Transverse colon (tissue), 4 donors: ENCODE measurements at regions not wholly inside any gene's neighbourhood (a gene's known extent, or its start where the extent isn't known, plus 50 kb on each side); places are given as distances from the start of the nearest gene placed in this dataset.

Source experiments
- CTCF ChIP-seq, 5 experiments: fragments of 200-600 bp in 3 of 5; fragments of 450-650 bp in 2 of 5; sonication (generic) in 3 of 5; IDR thresholded peaks; 1 replicate in 2 of 5; 2 replicates in 3 of 5; pipeline ENCODE4 v1.5.1; 2016 to 2017; ENCODE audit warnings: antibody characterized with exemption in 5 of 5, inconsistent platforms in 3 of 5, mild to moderate bottlenecking in 2 of 5, moderate library complexity in 1 of 5
- POLR2A ChIP-seq: fragments of 450-650 bp; IDR thresholded peaks from one replicate; pipeline ENCODE4 v1.6.1; 2016; ENCODE audit warnings: antibody characterized with exemption, mild to moderate bottlenecking, moderate library complexity
- POLR2AphosphoS5 ChIP-seq, 3 donors: sonication (generic); formaldehyde crosslinking; IDR thresholded peaks; one replicate each; pipeline ENCODE4 v1.6.1; 2016; ENCODE audit warnings: antibody characterized with exemption in 3 of 3

- TF ChIP-seq CTCF (IDR thresholded peaks at IDR 0.05): no peak
- no peak for TF ChIP-seq POLR2A
- no peak for TF ChIP-seq POLR2AphosphoS5 (IDR thresholded peaks at IDR 0.05)
Measured at GRCh38 chr12:41966001-41966400, 178.7 kb downstream of the GXYLT1 start.
